ENCODE measurements at regions not wholly inside any gene's neighbourhood (a gene's known extent, or its start where the extent isn't known, plus 50 kb on each side); places are given as distances from the start of the nearest gene placed in this dataset.

DNA sequence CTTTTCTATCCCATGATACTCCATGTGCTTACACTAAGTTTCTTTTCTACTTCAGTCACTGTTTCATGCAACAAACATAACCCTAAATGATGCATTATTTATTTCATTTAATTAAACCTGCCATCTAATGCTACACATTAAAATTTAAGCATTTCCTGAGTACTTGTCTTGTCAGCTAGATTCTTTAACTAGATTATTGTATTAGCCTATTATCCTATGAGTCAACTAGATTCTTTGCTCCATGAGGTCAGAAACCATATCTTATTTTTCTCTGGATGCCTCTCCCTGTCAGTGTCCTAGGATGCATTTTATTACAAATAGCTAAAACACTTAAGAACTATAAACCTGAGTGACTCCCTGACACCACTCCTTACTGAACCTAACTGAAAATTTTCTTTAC, 652.4 kb downstream of the SLC4A3 start:
- DNase-seq (ENCODE audit: low read depth), result no peak

- DNase-seq (ENCODE audit: low read depth), result no peak
Observed at GRCh38 chr2:220280736-220281135, 653.3 kb downstream of the SLC4A3 start.

DNA sequence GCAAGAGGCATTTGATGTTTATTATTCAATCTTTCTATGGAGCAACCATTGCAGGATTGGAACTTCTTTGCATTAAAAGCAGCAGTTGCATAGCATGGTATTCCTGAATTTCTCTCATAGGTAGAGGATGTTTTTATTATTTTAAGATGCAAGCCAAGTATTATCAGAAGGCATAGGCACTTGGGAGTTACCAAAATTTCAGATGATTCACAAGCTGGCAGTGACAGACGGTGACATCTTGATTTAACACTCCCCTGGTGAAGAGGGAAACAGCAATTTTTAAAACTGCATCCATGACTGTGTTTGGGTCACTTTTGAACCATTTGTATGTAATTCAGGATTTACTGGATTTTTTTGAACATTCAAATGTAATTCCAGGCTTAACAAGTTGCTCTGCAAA, 654.3 kb downstream of the SLC4A3 start:
- no peak for DNase-seq (ENCODE audit: low read depth)

DNA sequence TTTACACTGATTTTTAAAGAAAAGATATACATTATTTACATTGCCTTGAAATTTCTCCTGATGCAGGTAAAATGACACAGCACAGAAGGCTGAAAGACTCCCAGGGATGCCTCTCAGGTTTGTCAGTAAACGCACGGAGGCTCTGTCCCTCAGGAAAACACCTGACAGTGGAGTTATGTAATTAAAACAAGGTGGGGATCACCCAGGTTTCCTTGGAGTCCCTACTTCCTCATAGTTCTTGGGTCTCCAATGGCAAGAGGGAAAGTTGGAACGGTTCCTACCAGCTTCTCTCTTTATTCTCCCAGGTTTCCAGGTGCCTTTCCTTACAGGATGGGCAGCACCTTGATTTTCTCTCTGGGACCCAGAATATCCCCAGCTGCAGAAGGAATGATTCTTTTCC, 654.8 kb downstream of the SLC4A3 start:
- no peak for DNase-seq (ENCODE audit: low read depth)

GRCh38 chr2:220293966-220294365, 666.5 kb downstream of the SLC4A3 start:
- DNase-seq (ENCODE audit: low read depth), result no peak

GRCh38 chr2:220296174-220296573, 668.7 kb downstream of the SLC4A3 start:
- DNase-seq (ENCODE audit: low read depth), result no peak

DNA sequence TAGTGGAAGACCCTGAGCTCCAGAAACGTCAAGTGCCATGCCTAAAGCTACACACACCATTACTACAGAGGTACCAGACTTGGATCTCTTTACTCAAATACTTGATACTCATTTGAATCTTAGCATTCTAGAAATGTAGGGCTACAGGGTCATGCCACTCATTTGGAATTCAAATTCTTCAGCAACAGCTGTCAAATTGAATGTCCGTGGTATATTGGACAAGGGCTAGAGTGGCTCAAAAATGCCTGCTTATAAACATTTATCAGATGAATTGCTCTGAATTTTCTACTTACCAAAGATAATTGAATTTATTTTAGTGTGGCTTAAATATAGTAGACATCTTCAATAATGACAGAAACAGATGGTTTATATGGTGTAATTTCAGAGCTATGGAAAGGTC, 669.7 kb downstream of the SLC4A3 start:
- DNase-seq (ENCODE audit: low read depth), result no peak

- DNase-seq (ENCODE audit: low read depth), result no peak
Observed at GRCh38 chr2:220300806-220301205, 673.4 kb downstream of the SLC4A3 start.

DNA sequence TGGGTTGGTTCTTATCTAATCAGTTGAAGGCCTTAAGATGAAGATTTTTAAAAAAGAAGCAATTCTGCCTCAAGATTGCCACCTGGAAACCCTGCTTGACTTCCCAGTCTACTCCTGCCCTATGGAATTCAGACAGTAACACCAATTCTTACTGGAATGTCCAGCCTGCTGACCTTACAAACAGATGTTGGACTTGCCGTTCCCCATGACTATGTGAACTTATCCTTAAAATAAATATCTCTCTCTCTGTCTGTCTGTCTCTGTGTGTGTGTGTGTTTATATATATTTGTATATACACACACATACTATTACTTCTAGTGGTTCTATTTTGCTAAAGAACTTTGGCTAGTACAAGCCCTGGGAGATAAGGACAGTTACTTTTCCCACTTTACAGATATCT, 675.3 kb downstream of the SLC4A3 start:
- DNase-seq (ENCODE audit: low read depth), result no peak

- DNase-seq (ENCODE audit: low read depth), result no peak
Observed at GRCh38 chr2:220309215-220309614, 681.8 kb downstream of the SLC4A3 start.

DNA sequence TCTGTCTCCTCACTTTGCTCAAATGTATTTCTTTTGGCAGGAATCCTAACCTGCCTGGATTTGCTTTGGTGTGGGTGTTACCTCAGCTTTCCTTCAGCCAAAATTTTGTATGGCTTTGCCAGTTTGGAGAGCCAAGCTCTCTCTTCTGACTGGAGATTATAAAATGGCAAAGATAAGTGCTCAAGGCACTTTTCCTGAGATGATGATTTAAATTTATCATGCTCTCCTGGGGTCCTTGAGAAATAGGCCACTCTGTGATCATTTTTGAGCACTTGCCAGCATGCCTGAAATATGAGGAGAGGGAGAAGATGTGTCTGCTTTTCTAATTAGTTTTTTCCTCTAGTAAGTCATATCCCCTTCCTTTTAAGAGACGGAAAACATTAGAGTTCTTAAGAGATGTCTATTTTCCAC, 683.0 kb downstream of the SLC4A3 start:
- no peak for DNase-seq (ENCODE audit: low read depth)

- no peak for DNase-seq (ENCODE audit: low read depth)
Observed at GRCh38 chr2:220315098-220315823, 687.8 kb downstream of the SLC4A3 start.

DNA sequence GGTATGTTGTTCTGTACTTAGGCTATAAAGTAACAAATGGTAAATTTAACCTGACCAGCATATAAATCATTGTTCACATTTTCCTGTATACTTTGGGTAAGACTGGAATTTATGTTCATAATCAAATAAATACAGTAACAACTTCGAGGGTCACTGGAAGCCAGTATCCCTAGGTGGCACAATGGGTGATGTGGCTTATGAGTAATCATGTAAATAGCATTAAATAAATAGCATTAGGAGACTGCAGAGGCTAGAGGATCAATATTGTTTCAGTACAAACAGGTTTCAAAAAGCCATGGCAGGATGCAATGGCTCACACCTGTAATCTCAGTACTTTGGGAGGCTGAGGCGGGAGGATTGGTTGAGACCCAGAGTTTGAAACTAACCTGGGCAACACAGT, 690.6 kb downstream of the SLC4A3 start:
- DNase-seq (ENCODE audit: low read depth), result no peak

DNA sequence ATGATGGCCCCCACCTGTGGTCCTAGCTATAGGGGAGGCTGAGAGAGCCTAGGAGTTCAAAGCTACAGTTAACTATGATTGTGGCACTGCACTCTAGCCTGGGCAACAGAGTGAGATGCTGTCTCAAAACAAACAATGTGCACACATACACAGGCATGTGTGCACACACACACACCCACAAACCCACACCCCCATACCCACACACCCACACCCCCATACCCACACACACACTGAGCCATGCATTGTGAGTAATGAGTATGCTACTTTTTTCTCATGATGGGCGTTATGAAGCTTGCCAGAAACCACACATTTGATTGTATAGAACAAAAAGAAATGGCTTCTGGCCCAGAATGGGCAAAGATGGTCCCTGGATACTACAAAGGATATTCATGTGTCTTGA, 691.1 kb downstream of the SLC4A3 start:
- DNase-seq (ENCODE audit: low read depth), result no peak

DNA sequence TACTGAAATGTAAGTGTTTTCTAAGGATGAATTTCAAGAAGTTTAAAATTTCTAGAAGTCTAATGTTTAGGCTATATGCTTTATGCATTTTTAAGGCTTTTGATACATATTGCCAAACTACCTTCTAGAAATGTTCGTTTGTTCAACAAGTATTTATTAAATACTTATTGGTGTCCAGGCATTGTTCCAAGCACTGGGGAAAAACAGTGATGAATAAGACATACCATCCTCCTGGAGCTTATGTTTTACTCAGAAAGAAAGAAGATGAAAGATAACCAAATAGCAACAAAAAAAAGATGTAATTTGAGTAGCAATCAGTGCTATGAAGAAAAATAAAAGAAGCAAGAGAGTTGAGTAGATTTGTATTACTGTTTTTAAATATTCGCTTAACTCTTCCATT, 692.9 kb downstream of the SLC4A3 start:
- DNase-seq (ENCODE audit: low read depth), result no peak

DNA sequence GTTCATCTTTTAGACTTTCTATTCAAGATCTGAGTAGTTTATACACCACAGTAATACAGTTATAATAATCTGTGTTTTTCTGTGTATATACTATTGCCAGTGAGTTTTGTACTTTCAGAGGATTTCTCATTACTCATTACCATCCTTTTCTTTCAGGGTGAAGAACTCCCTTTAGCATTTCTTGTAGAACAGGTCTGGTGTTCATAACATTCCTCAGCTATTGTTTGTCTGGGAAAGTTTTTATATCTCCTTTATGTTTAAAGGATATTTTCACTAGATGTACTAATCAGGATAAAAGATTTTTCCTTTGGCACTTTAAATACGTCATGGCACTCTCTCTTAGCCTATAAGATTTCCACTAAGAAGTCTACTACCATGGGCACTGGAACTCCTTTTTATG, 705.5 kb downstream of the SLC4A3 start:
- no peak for DNase-seq (ENCODE audit: low read depth)

DNA sequence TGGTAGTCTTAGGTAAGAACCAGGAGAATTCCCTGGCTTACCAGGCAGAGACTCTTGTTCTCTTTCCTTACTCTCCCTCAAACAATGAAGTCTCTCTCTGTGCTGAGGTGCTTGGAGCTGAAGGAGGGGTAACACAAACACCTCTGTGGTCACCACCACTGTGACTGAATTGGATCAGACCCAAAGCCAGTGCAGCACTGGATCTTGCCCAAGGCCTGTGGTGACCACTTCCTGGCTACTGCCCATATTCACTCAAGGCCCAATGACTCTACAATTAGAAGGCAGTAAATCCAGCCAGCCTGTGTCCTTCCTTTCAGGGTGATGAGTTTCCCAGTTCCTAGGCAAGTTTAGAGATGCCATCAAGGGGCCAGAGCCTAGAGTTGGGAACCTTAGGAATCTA, 706.8 kb downstream of the SLC4A3 start:
- no peak for DNase-seq (ENCODE audit: low read depth)

DNA sequence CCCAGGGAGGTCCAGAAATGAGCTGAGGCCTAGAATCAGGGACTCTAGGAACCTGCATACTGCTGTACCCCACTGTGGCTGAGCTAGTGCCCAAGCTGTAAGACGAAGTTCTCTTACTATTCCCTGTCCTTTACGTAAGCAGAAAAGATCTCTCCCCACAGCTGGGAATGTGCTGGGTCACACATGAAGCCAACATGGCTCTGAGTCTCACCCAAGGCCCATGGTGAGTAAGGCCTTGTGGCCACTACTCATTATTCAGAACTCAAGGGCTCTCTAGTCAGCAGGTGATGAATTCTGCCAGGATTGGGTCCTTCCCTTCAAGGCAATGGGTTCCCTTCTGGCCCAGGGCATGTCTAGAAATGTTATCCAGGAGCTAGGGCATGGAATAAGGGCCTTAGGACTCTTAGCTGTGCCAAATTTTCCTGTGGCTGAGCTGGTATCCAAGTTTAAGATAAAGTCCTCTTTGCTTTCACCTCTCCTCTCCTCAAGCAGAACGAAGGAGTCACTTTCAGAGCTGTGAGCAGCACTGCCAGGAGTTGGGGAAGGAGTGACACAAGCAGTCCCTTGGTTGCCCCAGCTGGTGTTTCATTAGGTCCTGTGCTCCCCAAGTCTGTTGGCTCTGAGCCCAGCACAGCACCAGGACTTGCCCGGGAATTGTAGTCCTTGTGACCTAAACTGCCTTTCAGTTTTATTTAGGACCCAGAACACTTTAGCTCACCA, 707.6 kb downstream of the SLC4A3 start:
- DNase-seq (ENCODE audit: low read depth), result no peak

- no peak for DNase-seq (ENCODE audit: low read depth)
Observed at GRCh38 chr2:220335591-220335915, 708.1 kb downstream of the SLC4A3 start.

GRCh38 chr2:220336771-220337170, 709.3 kb downstream of the SLC4A3 start:
- DNase-seq (ENCODE audit: low read depth), result no peak

DNA sequence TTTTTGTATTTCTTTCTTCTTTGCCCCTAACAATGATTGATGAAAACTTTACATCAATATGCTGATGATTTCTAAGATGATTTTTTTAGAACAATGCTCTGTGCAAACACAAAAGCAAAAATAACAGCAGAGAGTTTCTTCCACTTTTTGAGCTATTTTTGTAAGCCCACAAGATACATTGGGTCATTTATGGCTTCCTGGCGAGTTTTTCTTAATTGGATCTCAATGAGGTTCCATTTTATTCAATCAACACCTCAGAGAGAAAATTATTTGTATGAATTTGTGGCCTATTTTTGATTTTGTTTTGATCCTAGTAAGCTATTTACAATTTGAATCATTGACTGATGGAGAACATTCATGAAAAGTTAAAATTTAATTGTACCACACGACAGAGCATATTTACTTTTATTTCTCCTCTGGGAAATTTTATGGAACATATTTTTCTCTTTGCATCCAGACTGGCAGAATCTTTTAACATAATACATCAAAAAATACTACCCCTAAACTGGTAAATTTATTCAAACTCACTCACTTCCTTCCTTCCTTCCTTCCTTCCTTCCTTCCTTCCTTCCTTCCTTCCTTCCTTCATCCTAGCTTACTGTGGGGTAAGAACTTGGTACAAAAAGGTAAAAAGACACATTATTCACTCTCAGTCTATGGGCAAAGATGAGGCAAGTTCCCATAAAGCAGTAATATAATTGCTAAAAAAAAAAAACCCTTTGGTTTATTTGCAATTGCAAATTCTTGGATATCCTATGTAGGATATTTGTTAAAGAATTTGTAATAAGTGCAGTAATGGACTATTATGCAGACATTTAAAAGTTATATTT, 710.4 kb downstream of the SLC4A3 start:
- DNase-seq (ENCODE audit: low read depth), result no peak

GRCh38 chr2:220341014-220341413, 713.6 kb downstream of the SLC4A3 start:
- no peak for DNase-seq (ENCODE audit: low read depth)

GRCh38 chr2:220346919-220347318, 719.5 kb downstream of the SLC4A3 start:
- no peak for DNase-seq (ENCODE audit: low read depth)
